ENCODE measurements at regions not wholly inside any gene's neighbourhood (a gene's known extent, or its start where the extent isn't known, plus 50 kb on each side); places are given as distances from the start of the nearest gene placed in this dataset.

DNA sequence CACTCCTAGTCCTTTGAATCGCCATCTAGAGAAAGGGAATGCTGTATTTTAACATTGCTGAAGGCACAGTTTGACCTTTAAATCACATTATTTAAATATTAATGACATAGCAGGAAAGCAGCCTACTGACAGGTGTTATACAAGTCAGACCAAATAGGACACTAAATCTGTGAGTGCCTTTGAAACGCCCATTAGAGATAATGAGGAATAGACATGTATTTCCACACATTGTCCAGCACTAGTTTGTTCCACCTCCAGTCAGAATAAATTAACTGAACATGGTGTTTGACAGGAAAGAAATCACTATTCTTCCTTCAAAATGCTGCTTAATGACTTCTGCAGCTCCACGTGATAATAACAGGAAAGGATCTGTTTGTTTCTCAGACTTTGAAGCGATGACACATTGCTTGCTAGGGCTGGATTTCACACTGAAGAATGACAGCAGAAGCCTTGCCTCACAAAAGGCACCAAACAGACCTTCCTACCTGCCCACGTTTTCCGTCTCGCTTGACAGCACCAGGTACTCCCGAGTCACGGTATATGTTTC lies 90.5 kb upstream of the DDX18 start:
- DNase-seq (ENCODE audit: low read depth, low spot score) (no peak), ATAC-seq (no peak)
- ChIA-PET POLR2A (no interaction called here), CTCF (no interaction called here), RAD21 (ENCODE audit: low non-redundant PET in 1 of 2, low total read pairs in 2 of 2, uncharacterized antibody in 2 of 2, unreplicated experiment in 2 of 2) (no interaction called here)
- intact Hi-C loops (cut with micrococcal nuclease): no loop called here
- TF ChIP-seq ELF1 (IDR thresholded peaks at IDR 0.05; ENCODE audit: borderline replicate concordance, low read depth) (no peak), POLR2AphosphoS5 (IDR thresholded peaks at IDR 0.05; ENCODE audit: low read depth, low read length) (no peak), JUND (IDR thresholded peaks at IDR 0.05) (no peak), CBX3 (IDR thresholded peaks at IDR 0.05; ENCODE audit: low read depth) (no peak), SRF (IDR thresholded peaks at IDR 0.05; ENCODE audit: low read depth) (no peak), EZH2phosphoT487 (IDR thresholded peaks at IDR 0.05; ENCODE audit: borderline replicate concordance) (no peak), POLR2A (IDR thresholded peaks at IDR 0.05; ENCODE audit: borderline replicate concordance, extremely low read depth, insufficient read depth, insufficient read length) (no peak)
- H4K20me1 ChIP-seq (ENCODE audit: insufficient read depth): no peaks in the 10 kb centered on the region
- no peaks in the 10 kb centered on the region for H3K27me3 ChIP-seq (ENCODE audit: insufficient read depth, low read length)
- no peaks in the 10 kb centered on the region for H3K36me3 ChIP-seq (ENCODE audit: control insufficient read depth in 1 of 2, insufficient read depth in 2 of 2, low read length in 2 of 2)
- H3K79me2 ChIP-seq (ENCODE audit: insufficient read depth, low read length): no peaks in the 10 kb centered on the region
- no TSS peak for BruUV-seq (replicated peaks)
- H3K4me1 ChIP-seq (ENCODE audit: control insufficient read depth in 1 of 2, insufficient read depth in 2 of 2, low read length in 2 of 2): no peaks in the 10 kb centered on the region
- no peaks in the 10 kb centered on the region for H3K9me2 ChIP-seq (ENCODE audit: insufficient read depth)
- H3K27ac ChIP-seq (ENCODE audit: low read depth, low read length): no peak overlapping the region
- no peak overlapping the region for H3K4me2 ChIP-seq (ENCODE audit: low read length)
- H3K9ac ChIP-seq (ENCODE audit: low read length): no peak overlapping the region
- H2AFZ ChIP-seq (ENCODE audit: low read depth, low read length, poor library complexity, severe bottlenecking): no peak overlapping the region
- H3K9me3 ChIP-seq (ENCODE audit: control insufficient read depth in 1 of 2, insufficient read depth in 1 of 2, low read depth in 1 of 2, low read length in 2 of 2): no peaks in the 10 kb centered on the region
- no peak overlapping the region for H3K4me3 ChIP-seq (replicated peaks in 1 of 2; ENCODE audit: low read depth in 1 of 2, low read length in 2 of 2)

DNA sequence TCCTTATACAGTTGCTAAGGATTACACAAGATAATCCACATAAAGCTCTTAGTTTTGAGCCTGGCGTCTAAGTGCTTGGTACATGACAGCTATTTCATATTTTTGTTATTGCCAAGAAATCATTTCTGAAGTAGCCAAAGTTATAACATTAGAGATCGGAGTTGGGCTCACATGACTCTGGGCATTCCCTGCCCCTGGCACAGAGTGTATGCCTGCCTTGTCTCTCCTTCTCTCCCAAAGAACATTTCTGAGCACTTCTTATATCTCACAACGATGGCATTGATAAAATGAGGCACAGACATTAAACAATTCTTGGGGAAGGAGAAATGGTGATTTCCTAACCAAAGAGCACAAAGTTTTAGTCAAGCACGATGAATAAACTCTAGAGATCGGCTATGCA lies 87.7 kb upstream of the DDX18 start:
- no TSS peak for BruUV-seq (replicated peaks)
- ChIA-PET POLR2A (no interaction called here), CTCF (no interaction called here), RAD21 (ENCODE audit: low non-redundant PET in 1 of 2, low total read pairs in 2 of 2, uncharacterized antibody in 2 of 2, unreplicated experiment in 2 of 2) (no interaction called here)
- Histone ChIP-seq H3K9ac (ENCODE audit: low read length) (no peak overlapping the region), H3K4me2 (ENCODE audit: low read length) (no peak overlapping the region), H2AFZ (ENCODE audit: low read depth, low read length, poor library complexity, severe bottlenecking) (no peak overlapping the region), H3K9me2 (ENCODE audit: insufficient read depth) (no peaks in the 10 kb centered on the region), H3K4me1 (ENCODE audit: control insufficient read depth in 1 of 2, insufficient read depth in 2 of 2, low read length in 2 of 2) (no peaks in the 10 kb centered on the region), H3K4me3 (replicated peaks in 1 of 2; ENCODE audit: low read depth in 1 of 2, low read length in 2 of 2) (no peak overlapping the region), H3K9me3 (ENCODE audit: control insufficient read depth in 1 of 2, insufficient read depth in 1 of 2, low read depth in 1 of 2, low read length in 2 of 2) (no peaks in the 10 kb centered on the region), H3K36me3 (ENCODE audit: control insufficient read depth in 1 of 2, insufficient read depth in 2 of 2, low read length in 2 of 2) (no peaks in the 10 kb centered on the region), H3K79me2 (ENCODE audit: insufficient read depth, low read length) (no peaks in the 10 kb centered on the region), H4K20me1 (ENCODE audit: insufficient read depth) (no peaks in the 10 kb centered on the region), H3K27ac (ENCODE audit: low read depth, low read length) (no peak overlapping the region), H3K27me3 (ENCODE audit: insufficient read depth, low read length) (no peaks in the 10 kb centered on the region)
- ATAC-seq (no peak), DNase-seq (ENCODE audit: low read depth, low spot score) (no peak)
- TF ChIP-seq, protein P1, sequence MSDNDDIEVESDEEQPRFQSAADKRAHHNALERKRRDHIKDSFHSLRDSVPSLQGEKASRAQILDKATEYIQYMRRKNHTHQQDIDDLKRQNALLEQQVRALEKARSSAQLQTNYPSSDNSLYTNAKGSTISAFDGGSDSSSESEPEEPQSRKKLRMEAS (IDR thresholded peaks at IDR 0.05): no peak
- TF ChIP-seq ZFX (IDR thresholded peaks at IDR 0.05) (no peak), CBX3 (IDR thresholded peaks at IDR 0.05; ENCODE audit: low read depth) (no peak), POLR2A (IDR thresholded peaks at IDR 0.05; ENCODE audit: borderline replicate concordance, extremely low read depth, insufficient read depth, insufficient read length) (no peak), YY1 (IDR thresholded peaks at IDR 0.05; ENCODE audit: extremely low read depth, insufficient replicate concordance, low read depth, low read length) (no peak), ELF1 (IDR thresholded peaks at IDR 0.05; ENCODE audit: borderline replicate concordance, low read depth) (no peak), RAD21 (IDR thresholded peaks at IDR 0.05; ENCODE audit: low read depth) (no peak), SIN3A (IDR thresholded peaks at IDR 0.05; ENCODE audit: low read depth) (no peak), ZNF274 (IDR thresholded peaks at IDR 0.05; ENCODE audit: low read depth, low read length) (no peak), FOSL1 (IDR thresholded peaks at IDR 0.05; ENCODE audit: low read depth) (no peak), EZH2phosphoT487 (IDR thresholded peaks at IDR 0.05; ENCODE audit: borderline replicate concordance) (no peak), EGR1 (IDR thresholded peaks at IDR 0.05; ENCODE audit: low read depth) (no peak), POLR2AphosphoS5 (IDR thresholded peaks at IDR 0.05; ENCODE audit: low read depth, low read length) (no peak), SP1 (IDR thresholded peaks at IDR 0.05; ENCODE audit: low read depth) (no peak)
- TF ChIP-seq, protein P2, sequence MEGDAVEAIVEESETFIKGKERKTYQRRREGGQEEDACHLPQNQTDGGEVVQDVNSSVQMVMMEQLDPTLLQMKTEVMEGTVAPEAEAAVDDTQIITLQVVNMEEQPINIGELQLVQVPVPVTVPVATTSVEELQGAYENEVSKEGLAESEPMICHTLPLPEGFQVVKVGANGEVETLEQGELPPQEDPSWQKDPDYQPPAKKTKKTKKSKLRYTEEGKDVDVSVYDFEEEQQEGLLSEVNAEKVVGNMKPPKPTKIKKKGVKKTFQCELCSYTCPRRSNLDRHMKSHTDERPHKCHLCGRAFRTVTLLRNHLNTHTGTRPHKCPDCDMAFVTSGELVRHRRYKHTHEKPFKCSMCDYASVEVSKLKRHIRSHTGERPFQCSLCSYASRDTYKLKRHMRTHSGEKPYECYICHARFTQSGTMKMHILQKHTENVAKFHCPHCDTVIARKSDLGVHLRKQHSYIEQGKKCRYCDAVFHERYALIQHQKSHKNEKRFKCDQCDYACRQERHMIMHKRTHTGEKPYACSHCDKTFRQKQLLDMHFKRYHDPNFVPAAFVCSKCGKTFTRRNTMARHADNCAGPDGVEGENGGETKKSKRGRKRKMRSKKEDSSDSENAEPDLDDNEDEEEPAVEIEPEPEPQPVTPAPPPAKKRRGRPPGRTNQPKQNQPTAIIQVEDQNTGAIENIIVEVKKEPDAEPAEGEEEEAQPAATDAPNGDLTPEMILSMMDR (IDR thresholded peaks at IDR 0.05 in 2 of 3, conservative IDR thresholded peaks at IDR 0.05 in 1 of 3; ENCODE audit: borderline replicate concordance in 1 of 3, insufficient read depth in 1 of 3, low read depth in 2 of 3, low read length in 2 of 3): no peak
- intact Hi-C loops (cut with micrococcal nuclease): no loop called here
